Fibroblast of mammary gland (primary cell): ENCODE measurements at regions not wholly inside any gene's neighbourhood (a gene's known extent, or its start where the extent isn't known, plus 50 kb on each side); places are given as distances from the start of the nearest gene placed in this dataset.

Source experiments
- DNase-seq: peaks from one replicate; pipeline ENCODE4 v3.0.0-alpha.2; 2010; ENCODE audit warnings: low read depth
- H3K4me3 ChIP-seq: 2 replicates; pipeline ENCODE4 v1.5.1; 2011; ENCODE audit warnings: low read depth, mild to moderate bottlenecking, low read length, moderate library complexity; ENCODE audit not compliant: control insufficient read depth
- TF ChIP-seq, protein P1 (sequence below): conservative IDR thresholded peaks from 2 replicates; pipeline ENCODE4 v1.5.1; 2011; ENCODE audit warnings: low read depth, low read length, inconsistent platforms; ENCODE audit not compliant: control insufficient read depth, insufficient read depth

DNA sequence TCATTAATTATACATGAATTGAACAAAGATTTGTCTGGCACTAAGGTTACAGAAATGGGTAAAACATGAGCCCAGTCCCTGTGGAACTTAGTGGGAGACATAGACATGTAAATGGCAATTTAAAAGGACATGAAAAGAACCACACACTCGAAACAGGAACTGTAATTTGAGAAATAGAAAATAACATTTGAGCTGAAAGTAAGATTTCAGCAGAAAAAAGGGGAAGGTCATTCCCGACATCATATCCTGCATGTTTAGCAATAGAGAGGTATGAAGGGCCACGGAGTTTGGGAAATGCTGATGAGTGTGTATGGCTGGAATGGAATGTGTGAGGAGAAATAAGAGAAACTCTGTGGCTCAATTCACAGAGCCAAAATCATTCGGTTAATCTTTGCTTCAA is 175.4 kb upstream of the AHR start:
- TF ChIP-seq, protein P1, sequence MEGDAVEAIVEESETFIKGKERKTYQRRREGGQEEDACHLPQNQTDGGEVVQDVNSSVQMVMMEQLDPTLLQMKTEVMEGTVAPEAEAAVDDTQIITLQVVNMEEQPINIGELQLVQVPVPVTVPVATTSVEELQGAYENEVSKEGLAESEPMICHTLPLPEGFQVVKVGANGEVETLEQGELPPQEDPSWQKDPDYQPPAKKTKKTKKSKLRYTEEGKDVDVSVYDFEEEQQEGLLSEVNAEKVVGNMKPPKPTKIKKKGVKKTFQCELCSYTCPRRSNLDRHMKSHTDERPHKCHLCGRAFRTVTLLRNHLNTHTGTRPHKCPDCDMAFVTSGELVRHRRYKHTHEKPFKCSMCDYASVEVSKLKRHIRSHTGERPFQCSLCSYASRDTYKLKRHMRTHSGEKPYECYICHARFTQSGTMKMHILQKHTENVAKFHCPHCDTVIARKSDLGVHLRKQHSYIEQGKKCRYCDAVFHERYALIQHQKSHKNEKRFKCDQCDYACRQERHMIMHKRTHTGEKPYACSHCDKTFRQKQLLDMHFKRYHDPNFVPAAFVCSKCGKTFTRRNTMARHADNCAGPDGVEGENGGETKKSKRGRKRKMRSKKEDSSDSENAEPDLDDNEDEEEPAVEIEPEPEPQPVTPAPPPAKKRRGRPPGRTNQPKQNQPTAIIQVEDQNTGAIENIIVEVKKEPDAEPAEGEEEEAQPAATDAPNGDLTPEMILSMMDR = no peak
- peak; percentile 85 for DNase-seq
- no peak overlapping the region for H3K4me3 ChIP-seq

DNA sequence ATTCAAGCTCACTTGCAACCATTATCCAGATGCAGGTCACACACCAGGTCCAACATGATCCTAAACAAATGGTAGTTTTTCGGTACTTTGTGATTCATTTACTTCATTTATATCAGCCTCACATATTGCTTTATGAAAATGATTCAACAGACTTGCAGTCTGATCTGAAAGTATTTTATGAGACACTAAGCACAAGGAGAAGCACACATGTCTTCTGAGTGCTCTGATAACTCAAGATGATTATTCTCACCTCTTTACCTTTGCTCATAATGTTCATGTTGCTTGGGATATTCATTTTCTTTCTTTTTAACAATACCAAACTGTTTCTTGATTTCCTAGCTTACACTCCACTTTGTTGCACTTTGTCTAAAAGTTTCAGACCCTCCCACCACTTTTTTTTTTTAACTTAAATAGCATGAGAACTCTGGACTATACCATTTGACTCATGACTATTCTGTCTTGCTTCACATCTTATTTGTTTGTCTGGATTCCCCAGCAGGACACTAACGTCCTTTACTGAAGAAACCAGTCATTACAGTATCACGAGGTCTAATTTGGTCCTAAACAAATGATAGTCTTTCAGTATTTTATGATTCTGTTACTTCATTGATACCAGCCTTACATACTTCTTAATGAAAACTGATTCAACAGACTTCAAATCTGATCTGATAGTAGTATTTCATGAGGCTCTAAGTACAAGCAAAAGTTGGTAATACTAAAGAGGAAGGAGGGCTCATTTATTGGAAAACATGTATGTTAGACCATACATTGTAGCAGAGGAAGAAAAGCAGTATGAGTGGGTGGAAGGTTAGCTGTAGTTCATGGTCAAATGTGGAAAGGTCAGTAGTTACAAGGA is 171.8 kb upstream of the AHR start:
- TF ChIP-seq, protein P1 = no peak
- no peak overlapping the region for H3K4me3 ChIP-seq
- no peak for DNase-seq

DNA sequence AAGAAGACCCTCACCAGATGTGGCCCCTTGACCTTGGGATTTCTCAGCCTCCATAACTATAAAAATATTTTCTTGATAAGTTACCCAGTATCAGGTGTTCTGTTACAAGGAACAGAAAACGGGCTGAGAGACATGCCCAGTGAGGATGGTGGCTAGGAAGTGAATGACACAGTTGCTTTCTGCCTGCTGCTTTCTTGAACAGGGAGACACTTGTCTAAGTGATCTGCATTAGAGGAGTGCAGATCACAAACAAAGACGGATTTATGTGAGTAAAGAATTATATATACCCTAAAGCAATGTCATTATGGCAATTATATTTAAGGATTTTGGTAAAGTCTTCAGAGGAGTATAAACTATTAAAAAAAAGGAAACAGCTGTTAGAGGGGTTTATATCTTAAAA is 169.2 kb upstream of the AHR start:
- no peak for DNase-seq
- TF ChIP-seq, protein P1 = no peak
- H3K4me3 ChIP-seq = no peak overlapping the region

DNA sequence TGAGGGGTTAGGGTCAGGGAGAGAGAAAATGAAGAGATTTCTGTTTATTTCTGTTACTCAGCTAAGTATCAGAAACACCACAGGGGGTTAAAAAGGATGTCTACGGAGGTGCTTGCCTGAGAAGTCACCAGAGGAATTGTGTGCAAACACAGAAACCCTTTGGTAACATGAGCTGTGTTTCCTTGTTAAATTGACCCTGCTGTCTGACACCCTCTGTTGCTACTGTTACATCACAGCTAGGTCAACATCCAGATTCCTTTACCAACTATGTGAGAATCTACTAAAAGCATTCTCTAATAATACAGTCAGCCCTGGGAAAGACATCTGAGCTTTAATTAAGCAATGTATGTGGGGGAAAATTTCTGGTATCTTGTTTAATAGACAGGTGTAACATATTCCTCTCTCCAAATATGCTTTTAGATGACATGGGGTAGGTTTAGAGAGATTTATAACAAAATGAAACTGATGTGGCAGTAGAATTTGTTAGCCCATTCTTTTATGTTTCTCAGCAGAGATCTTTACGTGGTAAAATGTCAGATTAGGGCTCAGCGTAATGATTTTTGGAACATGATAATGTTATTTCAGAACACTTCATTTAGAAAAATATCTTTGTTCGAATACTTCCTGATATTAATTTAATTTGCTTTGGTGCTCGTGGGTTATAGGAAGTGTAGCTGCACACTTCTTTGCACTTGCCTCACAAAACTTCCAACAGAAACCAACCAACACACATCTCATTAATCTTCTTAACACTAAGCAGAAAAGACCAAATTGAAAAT is 168.0 kb upstream of the AHR start:
- TF ChIP-seq, protein P1 = no peak
- no peak overlapping the region for H3K4me3 ChIP-seq
- DNase-seq = peak; percentile 61

DNA sequence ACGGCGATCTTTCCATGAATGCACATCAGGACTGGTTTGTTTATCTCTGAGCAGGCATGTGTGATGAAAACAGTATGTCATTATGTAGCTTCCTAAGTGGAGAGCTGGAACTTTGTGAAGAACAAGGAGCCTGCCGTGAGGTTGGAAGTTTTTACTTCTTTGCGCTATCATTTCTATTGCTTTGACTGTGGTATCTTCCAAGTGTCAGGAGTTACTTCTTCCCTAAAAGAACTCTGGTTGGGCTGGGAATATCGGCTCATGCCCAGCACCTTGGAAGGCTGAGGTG is 167.4 kb upstream of the AHR start:
- TF ChIP-seq, protein P1 = no peak
- no peak for DNase-seq
- H3K4me3 ChIP-seq = no peak overlapping the region

DNA sequence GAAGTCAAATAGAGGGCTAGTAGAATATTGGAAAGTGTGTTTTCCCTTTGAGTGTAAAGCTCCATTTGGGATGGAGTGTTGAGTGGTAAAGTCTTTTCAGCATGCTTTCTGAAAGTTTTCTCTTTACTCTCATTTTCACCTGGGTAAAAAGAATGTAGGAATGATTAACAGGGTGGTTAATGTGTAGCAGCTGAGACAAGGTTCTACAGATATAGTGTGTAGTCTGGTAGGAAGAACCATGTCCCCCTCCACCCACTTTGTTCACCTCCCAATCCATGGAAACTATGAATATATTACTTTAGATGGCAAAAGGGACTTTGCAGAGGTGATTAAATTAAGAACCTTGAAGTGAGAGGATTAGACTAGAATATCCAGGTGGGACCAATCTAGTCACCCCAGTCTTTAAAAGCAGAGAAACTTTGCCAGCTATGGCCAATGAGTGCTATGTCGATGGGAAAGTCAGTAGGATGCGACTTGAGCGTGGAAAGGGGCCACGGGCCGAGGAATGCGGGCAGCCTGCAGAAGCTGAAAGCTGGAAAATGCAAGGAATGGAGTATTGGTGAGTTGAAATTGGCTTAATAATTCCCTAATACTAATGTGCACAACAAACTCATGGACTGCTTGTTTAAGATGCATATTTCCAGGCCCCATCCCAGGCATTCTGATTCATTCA is 166.3 kb upstream of the AHR start:
- TF ChIP-seq, protein P1 = no peak
- no peak for DNase-seq
- H3K4me3 ChIP-seq = no peak overlapping the region
